BE2C (cell line): ENCODE measurements at regions not wholly inside any gene's neighbourhood (a gene's known extent, or its start where the extent isn't known, plus 50 kb on each side); places are given as distances from the start of the nearest gene placed in this dataset.

Experiments
- DNase-seq: peaks from one replicate; pipeline ENCODE4 v3.0.0-alpha.2; 2020
- H3K27me3 ChIP-seq: fragments of 250-450 bp; sonication (Bioruptor Pico); 2 replicates; pipeline ENCODE4 v1.5.1; 2020; ENCODE audit warnings: mild to moderate bottlenecking
- H3K36me3 ChIP-seq: fragments of 250-450 bp; sonication (Bioruptor Pico); 2 replicates; pipeline ENCODE4 v1.5.1; 2020; ENCODE audit warnings: mild to moderate bottlenecking
- H3K4me1 ChIP-seq: fragments of 250-450 bp; sonication (Bioruptor Pico); 2 replicates; pipeline ENCODE4 v1.5.1; 2020
- H3K4me3 ChIP-seq: 2 replicates; pipeline ENCODE4 v1.5.1; 2011; ENCODE audit warnings: low read depth, low read length
- H3K9me3 ChIP-seq: fragments of 250-450 bp; sonication (Bioruptor Pico); 2 replicates; pipeline ENCODE4 v1.5.1; 2020
- CTCF ChIP-seq: IDR thresholded peaks from 2 replicates; pipeline ENCODE4 v1.5.1; 2012; ENCODE audit warnings: mild to moderate bottlenecking, low read depth, low read length

GRCh38 chr22:48705917-48706605 lies 1121.6 kb downstream of the BRD1 start:
- Histone ChIP-seq H3K27me3 (no peaks in the 10 kb centered on the region), H3K4me1 (no peaks in the 10 kb centered on the region), H3K9me3 (no peaks in the 10 kb centered on the region; the same call in 1 of the 2 replicates), H3K36me3 (no peaks in the 10 kb centered on the region), H3K4me3 (no peak overlapping the region)
- DNase-seq: no peak
- TF ChIP-seq CTCF: no peak

GRCh38 chr22:48705159-48705916 lies 1122.3 kb downstream of the BRD1 start:
- Histone ChIP-seq H3K4me1 (no peaks in the 10 kb centered on the region), H3K36me3 (no peaks in the 10 kb centered on the region), H3K4me3 (no peak overlapping the region), H3K27me3 (no peaks in the 10 kb centered on the region), H3K9me3 (no peaks in the 10 kb centered on the region; the same call in 1 of the 2 replicates)
- no peak for TF ChIP-seq CTCF
- DNase-seq: no peak

GRCh38 chr22:48704335-48704734 lies 1123.3 kb downstream of the BRD1 start:
- no peak overlapping the region for H3K4me3 ChIP-seq
- DNase-seq: no peak
- no peaks in the 10 kb centered on the region; the same call in 1 of the 2 replicates for H3K9me3 ChIP-seq
- no peak for TF ChIP-seq CTCF
- no peaks in the 10 kb centered on the region for H3K27me3 ChIP-seq
- H3K4me1 ChIP-seq: no peaks in the 10 kb centered on the region
- no peaks in the 10 kb centered on the region for H3K36me3 ChIP-seq

- Histone ChIP-seq H3K36me3 (no peaks in the 10 kb centered on the region), H3K4me3 (no peak overlapping the region), H3K9me3 (no peaks in the 10 kb centered on the region; the same call in 1 of the 2 replicates), H3K4me1 (no peaks in the 10 kb centered on the region), H3K27me3 (no peaks in the 10 kb centered on the region)
- DNase-seq: no peak
- no peak for TF ChIP-seq CTCF
Measured at GRCh38 chr22:48703265-48703941, 1124.3 kb downstream of the BRD1 start.

GRCh38 chr22:48702573-48703264 lies 1125.0 kb downstream of the BRD1 start:
- no peak overlapping the region for H3K4me3 ChIP-seq
- TF ChIP-seq CTCF: no peak
- no peaks in the 10 kb centered on the region for H3K27me3 ChIP-seq
- H3K9me3 ChIP-seq: peaks cover under 1% of the 10 kb centered on the region; the same call in 1 of the 2 replicates
- H3K4me1 ChIP-seq: no peaks in the 10 kb centered on the region
- no peak for DNase-seq
- H3K36me3 ChIP-seq: no peaks in the 10 kb centered on the region
